Loucy (cell line): ENCODE measurements at regions not wholly inside any gene's neighbourhood (a gene's known extent, or its start where the extent isn't known, plus 50 kb on each side); places are given as distances from the start of the nearest gene placed in this dataset.

ENCODE experiments used
- EZH2phosphoT487 ChIP-seq: fragments of 200-600 bp; IDR thresholded peaks from 2 replicates; pipeline ENCODE4 v1.6.1; 2018; ENCODE audit warnings: antibody characterized with exemption, mild to moderate bottlenecking, moderate library complexity, borderline replicate concordance
- TF ChIP-seq, protein P1 (sequence below): fragments of 200-600 bp; sonication (generic); conservative IDR thresholded peaks from 2 replicates; pipeline ENCODE4 v1.5.1; 2014; ENCODE audit warnings: mild to moderate bottlenecking, antibody characterized with exemption, low read length

DNA sequence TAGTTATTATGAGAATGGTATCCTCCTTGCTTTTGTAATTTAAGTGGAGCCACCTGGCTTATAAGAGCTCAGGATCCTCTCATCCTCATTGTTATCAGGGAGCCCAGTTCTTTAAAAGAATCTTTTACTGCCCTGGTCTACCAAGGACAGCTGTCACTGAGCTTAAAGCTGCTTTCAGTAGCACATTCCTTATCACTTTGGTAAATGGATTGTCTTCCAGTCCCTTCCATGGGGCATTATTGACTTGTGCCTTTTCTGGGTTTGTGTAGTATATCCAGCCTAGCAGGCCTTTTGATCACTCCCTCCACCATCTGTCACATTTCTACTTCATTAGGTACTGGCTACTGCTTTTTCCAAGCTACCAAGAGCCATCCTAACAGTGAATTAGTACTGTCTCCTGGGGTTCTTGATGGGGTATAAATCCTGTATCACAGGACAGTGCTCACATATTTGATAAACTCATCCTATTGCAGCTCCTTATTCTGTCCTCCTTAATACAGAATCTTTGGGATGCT lies 208.9 kb downstream of the TMEM26 start:
- TF ChIP-seq, protein P1, sequence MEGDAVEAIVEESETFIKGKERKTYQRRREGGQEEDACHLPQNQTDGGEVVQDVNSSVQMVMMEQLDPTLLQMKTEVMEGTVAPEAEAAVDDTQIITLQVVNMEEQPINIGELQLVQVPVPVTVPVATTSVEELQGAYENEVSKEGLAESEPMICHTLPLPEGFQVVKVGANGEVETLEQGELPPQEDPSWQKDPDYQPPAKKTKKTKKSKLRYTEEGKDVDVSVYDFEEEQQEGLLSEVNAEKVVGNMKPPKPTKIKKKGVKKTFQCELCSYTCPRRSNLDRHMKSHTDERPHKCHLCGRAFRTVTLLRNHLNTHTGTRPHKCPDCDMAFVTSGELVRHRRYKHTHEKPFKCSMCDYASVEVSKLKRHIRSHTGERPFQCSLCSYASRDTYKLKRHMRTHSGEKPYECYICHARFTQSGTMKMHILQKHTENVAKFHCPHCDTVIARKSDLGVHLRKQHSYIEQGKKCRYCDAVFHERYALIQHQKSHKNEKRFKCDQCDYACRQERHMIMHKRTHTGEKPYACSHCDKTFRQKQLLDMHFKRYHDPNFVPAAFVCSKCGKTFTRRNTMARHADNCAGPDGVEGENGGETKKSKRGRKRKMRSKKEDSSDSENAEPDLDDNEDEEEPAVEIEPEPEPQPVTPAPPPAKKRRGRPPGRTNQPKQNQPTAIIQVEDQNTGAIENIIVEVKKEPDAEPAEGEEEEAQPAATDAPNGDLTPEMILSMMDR, result no peak
- TF ChIP-seq EZH2phosphoT487, result no peak
